ENCODE measurements at regions not wholly inside any gene's neighbourhood (a gene's known extent, or its start where the extent isn't known, plus 50 kb on each side); places are given as distances from the start of the nearest gene placed in this dataset.

DNA sequence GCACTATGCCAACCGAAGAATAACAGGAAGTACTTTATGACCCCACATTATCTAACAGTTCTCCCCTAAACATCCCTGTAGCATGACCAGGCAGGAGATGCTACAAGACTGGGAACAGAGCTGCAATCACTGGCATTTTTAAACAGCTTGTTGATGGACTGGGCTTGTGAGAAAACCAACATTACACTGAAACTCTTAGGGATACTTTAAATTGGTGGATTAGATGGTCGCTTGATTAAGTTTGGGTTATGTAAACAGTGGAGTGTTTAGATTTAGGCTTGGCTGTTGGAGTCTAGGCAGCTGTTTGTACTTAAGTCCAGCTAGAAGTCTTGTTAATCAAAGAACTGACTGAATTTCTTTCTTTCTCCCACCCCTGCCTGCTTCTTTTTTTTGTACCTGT, 234.1 kb upstream of the BMP2 start:
- ChIA-PET POLR2A (interaction anchor here (0.6 to 2.0 kb wide), 8 partner anchors 13 to 174 kb away, joined by 3 to 14 read pairs (median 6); no protein-coding TSS in a partner anchor), CTCF (interaction anchor here (0.6 to 3.8 kb wide), 4 partner anchors 43 to 293 kb away, joined by 3 to 16 read pairs (median 4); no protein-coding TSS in a partner anchor)
- Histone ChIP-seq H3K9me3 (ENCODE audit: control insufficient read depth, insufficient read depth, low read length) (no peaks in the 10 kb centered on the region), H3K27ac (ENCODE audit: low read depth, low read length) (peak overlapping the region; percentile 88), H3K27me3 (ENCODE audit: control insufficient read depth, insufficient read depth, low read length) (no peaks in the 10 kb centered on the region), H3K4me3 (ENCODE audit: low read depth, low read length) (peak overlapping the region; percentile 59)
- DNase-seq (ENCODE audit: low read depth, low spot score): peak; percentile 72
- TF ChIP-seq, protein P1, sequence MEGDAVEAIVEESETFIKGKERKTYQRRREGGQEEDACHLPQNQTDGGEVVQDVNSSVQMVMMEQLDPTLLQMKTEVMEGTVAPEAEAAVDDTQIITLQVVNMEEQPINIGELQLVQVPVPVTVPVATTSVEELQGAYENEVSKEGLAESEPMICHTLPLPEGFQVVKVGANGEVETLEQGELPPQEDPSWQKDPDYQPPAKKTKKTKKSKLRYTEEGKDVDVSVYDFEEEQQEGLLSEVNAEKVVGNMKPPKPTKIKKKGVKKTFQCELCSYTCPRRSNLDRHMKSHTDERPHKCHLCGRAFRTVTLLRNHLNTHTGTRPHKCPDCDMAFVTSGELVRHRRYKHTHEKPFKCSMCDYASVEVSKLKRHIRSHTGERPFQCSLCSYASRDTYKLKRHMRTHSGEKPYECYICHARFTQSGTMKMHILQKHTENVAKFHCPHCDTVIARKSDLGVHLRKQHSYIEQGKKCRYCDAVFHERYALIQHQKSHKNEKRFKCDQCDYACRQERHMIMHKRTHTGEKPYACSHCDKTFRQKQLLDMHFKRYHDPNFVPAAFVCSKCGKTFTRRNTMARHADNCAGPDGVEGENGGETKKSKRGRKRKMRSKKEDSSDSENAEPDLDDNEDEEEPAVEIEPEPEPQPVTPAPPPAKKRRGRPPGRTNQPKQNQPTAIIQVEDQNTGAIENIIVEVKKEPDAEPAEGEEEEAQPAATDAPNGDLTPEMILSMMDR (IDR thresholded peaks at IDR 0.05; ENCODE audit: low read depth, low read length): no peak

DNA sequence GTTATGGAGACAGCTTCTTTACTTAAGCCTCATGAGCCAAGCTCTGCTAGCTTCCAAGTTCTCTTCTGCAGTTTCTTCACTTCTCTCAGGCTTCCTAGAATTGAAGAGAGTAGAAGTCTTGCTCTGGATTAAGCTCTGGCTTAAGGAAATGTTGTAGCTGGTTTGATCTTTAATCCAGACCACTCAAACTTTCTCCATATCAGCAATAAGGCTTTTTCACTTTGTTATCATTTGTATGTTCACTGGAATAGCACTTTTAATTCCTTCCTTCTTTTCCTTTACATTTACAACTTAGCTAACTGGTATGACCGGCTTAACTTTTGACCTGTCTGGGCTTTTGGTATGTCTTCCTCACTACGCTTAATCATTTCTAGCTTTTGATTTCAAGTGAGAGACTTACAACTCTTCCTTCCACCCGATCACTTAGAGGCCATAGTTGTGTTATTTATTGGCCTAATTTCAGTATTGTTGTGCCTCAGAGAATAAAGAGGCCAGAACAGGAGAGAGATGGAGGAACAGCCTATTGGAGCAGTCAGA, 236.6 kb upstream of the BMP2 start:
- Histone ChIP-seq H3K4me3 (ENCODE audit: low read depth, low read length) (no peak overlapping the region), H3K27ac (ENCODE audit: low read depth, low read length) (no peak overlapping the region), H3K27me3 (ENCODE audit: control insufficient read depth, insufficient read depth, low read length) (no peaks in the 10 kb centered on the region), H3K9me3 (ENCODE audit: control insufficient read depth, insufficient read depth, low read length) (peaks cover 3% of the 10 kb centered on the region; the same call in 1 of the 2 replicates)
- POLR2A ChIA-PET: no interaction called here
- CTCF ChIA-PET: interaction anchor here (1.4 kb wide), 1 partner anchor 52 kb away, joined by 8 read pairs; no protein-coding TSS in a partner anchor
- TF ChIP-seq, protein P1 (IDR thresholded peaks at IDR 0.05; ENCODE audit: low read depth, low read length): no peak
- DNase-seq (ENCODE audit: low read depth, low spot score): no peak

DNA sequence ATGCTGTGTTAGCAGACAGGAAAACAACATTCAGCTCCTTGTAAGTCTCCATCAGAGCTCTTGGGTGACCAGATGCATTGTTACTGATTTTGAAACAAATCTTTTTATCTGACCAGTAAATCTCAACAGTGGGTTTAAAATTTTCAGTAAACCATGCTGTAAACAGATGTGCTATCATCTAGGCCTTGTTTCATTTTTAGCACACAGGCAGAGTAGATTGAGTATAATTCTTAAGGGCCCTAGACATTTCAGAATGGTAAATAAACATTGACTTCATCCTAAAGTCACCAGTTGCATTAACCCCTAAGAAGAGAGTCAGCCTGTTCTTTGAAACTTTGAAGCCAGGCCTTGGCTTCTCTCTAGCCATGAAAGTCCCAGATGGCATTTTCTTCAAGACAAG, 237.2 kb upstream of the BMP2 start:
- TF ChIP-seq, protein P1 (IDR thresholded peaks at IDR 0.05; ENCODE audit: low read depth, low read length): no peak
- no peaks in the 10 kb centered on the region for H3K27me3 ChIP-seq (ENCODE audit: control insufficient read depth, insufficient read depth, low read length)
- no peak for DNase-seq (ENCODE audit: low read depth, low spot score)
- no peak overlapping the region for H3K4me3 ChIP-seq (ENCODE audit: low read depth, low read length)
- ChIA-PET CTCF (no interaction called here), POLR2A (no interaction called here)
- peaks cover 9% of the 10 kb centered on the region for H3K9me3 ChIP-seq (ENCODE audit: control insufficient read depth, insufficient read depth, low read length)
- no peak overlapping the region for H3K27ac ChIP-seq (ENCODE audit: low read depth, low read length)

DNA sequence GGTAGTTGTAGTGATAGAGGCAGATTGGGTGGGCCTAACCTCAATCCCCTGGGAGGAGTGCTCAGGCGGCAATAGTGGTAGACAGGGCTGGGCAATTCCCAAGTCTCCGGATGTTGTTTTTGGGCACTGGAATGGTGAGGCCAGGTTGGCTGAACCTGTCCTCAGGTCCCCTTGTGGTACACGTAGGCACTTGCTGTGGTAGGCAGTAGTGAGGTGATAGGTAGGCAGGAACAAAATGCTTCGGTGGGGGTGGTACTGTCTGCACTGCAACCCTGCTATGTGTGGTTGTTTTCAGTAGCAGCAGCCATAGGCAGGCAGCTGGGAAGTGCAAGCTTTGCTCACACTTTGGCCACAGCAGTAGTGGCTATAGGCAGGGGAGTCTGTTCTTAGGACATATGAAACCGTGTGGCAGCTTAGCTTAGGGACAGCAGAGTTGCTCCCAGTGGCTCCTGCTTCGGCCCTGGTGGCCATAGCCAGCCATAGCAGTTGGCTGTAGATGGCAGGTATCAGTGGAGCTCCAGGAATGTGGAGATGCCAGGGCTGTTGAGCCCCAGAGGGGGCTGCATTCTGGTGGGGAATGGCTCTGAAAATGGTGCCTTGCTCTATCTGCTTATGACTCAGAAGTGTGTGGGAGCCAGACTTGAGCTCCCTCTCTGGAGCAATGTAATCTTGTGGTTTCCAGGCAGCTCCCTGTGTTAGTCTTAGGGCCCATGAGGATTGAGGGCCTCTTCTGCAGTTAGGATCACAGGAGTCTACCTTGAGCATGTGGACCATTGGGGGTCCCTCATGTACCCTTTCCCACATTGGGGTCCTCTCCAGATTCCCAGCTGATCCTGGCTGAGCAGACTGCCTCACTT, 241.8 kb upstream of the BMP2 start:
- CTCF ChIA-PET: interaction anchor here (0.6 kb wide), 1 partner anchor 33 kb away, joined by 3 read pairs; no protein-coding TSS in a partner anchor
- Histone ChIP-seq H3K9me3 (ENCODE audit: control insufficient read depth, insufficient read depth, low read length) (peaks cover 14% of the 10 kb centered on the region), H3K27me3 (ENCODE audit: control insufficient read depth, insufficient read depth, low read length) (no peaks in the 10 kb centered on the region), H3K4me3 (ENCODE audit: low read depth, low read length) (no peak overlapping the region), H3K27ac (ENCODE audit: low read depth, low read length) (no peak overlapping the region)
- TF ChIP-seq, protein P1 (IDR thresholded peaks at IDR 0.05; ENCODE audit: low read depth, low read length): 0 out of 2 replicates have a peak, but pooled peaks have one; percentile 5
- POLR2A ChIA-PET: no interaction called here
- no peak for DNase-seq (ENCODE audit: low read depth, low spot score)

DNA sequence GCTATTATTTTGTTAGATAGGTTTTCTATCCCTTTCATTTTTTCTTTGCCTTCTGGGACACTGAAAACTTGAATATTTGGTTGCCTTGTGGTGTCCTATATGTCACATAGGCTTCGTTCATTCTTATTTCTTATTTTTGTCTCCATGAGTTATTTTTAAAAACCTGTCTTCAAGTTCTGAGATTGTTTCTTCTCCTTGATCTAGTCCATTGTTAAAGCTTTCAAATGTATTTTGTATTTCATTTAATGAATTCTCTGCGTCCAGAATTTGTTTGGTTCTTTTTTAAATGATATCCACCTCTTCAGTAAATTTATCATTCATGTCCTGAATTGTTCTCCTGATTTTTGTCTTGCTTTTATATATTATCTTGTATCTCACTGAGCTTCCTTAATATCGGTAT, 243.2 kb upstream of the BMP2 start:
- POLR2A ChIA-PET: no interaction called here
- no peaks in the 10 kb centered on the region for H3K27me3 ChIP-seq (ENCODE audit: control insufficient read depth, insufficient read depth, low read length)
- H3K4me3 ChIP-seq (ENCODE audit: low read depth, low read length): no peak overlapping the region
- H3K27ac ChIP-seq (ENCODE audit: low read depth, low read length): no peak overlapping the region
- peaks cover 14% of the 10 kb centered on the region for H3K9me3 ChIP-seq (ENCODE audit: control insufficient read depth, insufficient read depth, low read length)
- DNase-seq (ENCODE audit: low read depth, low spot score): no peak
- TF ChIP-seq, protein P1 (IDR thresholded peaks at IDR 0.05; ENCODE audit: low read depth, low read length): no peak
- CTCF ChIA-PET: interaction anchor here (0.7 kb wide), 1 partner anchor 259 kb away, joined by 3 read pairs; no protein-coding TSS in a partner anchor

All from AG04450 (cell line).